H1 (cell line): ENCODE measurements at regions not wholly inside any gene's neighbourhood (a gene's known extent, or its start where the extent isn't known, plus 50 kb on each side); places are given as distances from the start of the nearest gene placed in this dataset.
A peak's percentile ranks its signal among the peaks of the same experiment; 100 is the strongest.

Experiments used
- CTCF ChIA-PET: fragments of 300-600 bp; sonication (Branson Sonifier 250); formaldehyde crosslinking; loops from one replicate; lab custom pipeline; 2021; ENCODE audit not compliant: partially characterized antibody; lab: Charles Lee
- POLR2A ChIA-PET: fragments of 300-600 bp; sonication (Branson Sonifier 250); formaldehyde crosslinking; loops from one replicate; lab custom pipeline; 2021; ENCODE audit warnings: inconsistent platforms; ENCODE audit not compliant: partially characterized antibody; lab: Charles Lee
- DNase-seq, 2 experiments: peaks; one replicate each; pipeline versions ENCODE4 v3.0.0 to v3.0.0-alpha.2; 2010 to 2022; ENCODE audit warnings: low spot score in 2 of 2, low read depth in 1 of 2, mixed read lengths in 1 of 2
- FAIRE-seq: peaks from 2 replicates; lab custom pipeline; 2011; peaks lifted over from hg19 to GRCh38; lab: Jason Lieb, UNC
- H2AFZ ChIP-seq: 2 replicates; pipeline ENCODE4 v1.8.1; 2012; ENCODE audit warnings: low read length, inconsistent platforms
- H2AK5ac ChIP-seq: 2 replicates; pipeline ENCODE4 v1.6.1; 2013; ENCODE audit warnings: low read depth, low read length
- H2BK120ac ChIP-seq: replicated peaks from 2 replicates; pipeline ENCODE3; 2013; ENCODE audit warnings: low read depth, low read length, inconsistent platforms
- H2BK12ac ChIP-seq: 2 replicates; pipeline ENCODE4 v1.6.1; 2013; ENCODE audit warnings: low read depth, low read length
- H2BK15ac ChIP-seq: 2 replicates; pipeline ENCODE4 v1.6.1; 2013; ENCODE audit warnings: low read length
- H2BK20ac ChIP-seq: 2 replicates; pipeline ENCODE4 v1.6.1; 2013; ENCODE audit warnings: low read length
- H2BK5ac ChIP-seq: 2 replicates; pipeline ENCODE4 v1.6.1; 2013; ENCODE audit warnings: low read depth, low read length
- H3K14ac ChIP-seq: 2 replicates; pipeline ENCODE4 v1.6.1; 2013; ENCODE audit warnings: inconsistent platforms; ENCODE audit not compliant: insufficient read length
- H3K18ac ChIP-seq: 2 replicates; pipeline ENCODE4 v1.6.1; 2013; ENCODE audit warnings: low read length; ENCODE audit errors: extremely low read depth
- H3K23ac ChIP-seq: 2 replicates; pipeline ENCODE4 v1.6.1; 2013; ENCODE audit warnings: inconsistent platforms; ENCODE audit not compliant: insufficient read length
- H3K23me2 ChIP-seq: 2 replicates; pipeline ENCODE4 v1.6.1; 2013; ENCODE audit warnings: low read depth, low read length
- H3K27ac ChIP-seq: 2 replicates; pipeline ENCODE4 v1.6.1; 2011; ENCODE audit warnings: low read depth, low read length, inconsistent platforms
- H3K27me3 ChIP-seq, 4 experiments: replicated peaks in 1 of 4; 1 replicate in 1 of 4; 2 replicates in 3 of 4; pipeline versions ENCODE4 v1.6.1 to v1.8.1; 2011 to 2013; ENCODE audit warnings: low read length in 3 of 4, mild to moderate bottlenecking in 3 of 4, inconsistent platforms in 2 of 4, mixed read lengths in 2 of 4, moderate library complexity in 1 of 4; ENCODE audit not compliant: control insufficient read depth in 3 of 4, insufficient read depth in 3 of 4; ENCODE audit errors: extremely low read depth in 1 of 4
- H3K36me3 ChIP-seq, 4 experiments: 2 replicates each; pipeline versions ENCODE4 v1.6.1 to v1.8.1; 2011 to 2013; ENCODE audit warnings: mild to moderate bottlenecking in 4 of 4, low read length in 3 of 4, moderate library complexity in 2 of 4, control low read depth in 1 of 4, inconsistent platforms in 1 of 4; ENCODE audit not compliant: insufficient read depth in 4 of 4, control insufficient read depth in 2 of 4
- H3K4ac ChIP-seq: replicated peaks from 2 replicates; pipeline ENCODE3; 2013; ENCODE audit warnings: low read length, low read depth, mixed read lengths, inconsistent platforms; ENCODE audit not compliant: insufficient read length
- H3K4me1 ChIP-seq, 4 experiments: replicated peaks in 1 of 4; 1 replicate in 1 of 4; 2 replicates in 3 of 4; pipeline versions ENCODE4 v1.6.1 to v1.8.1; 2011 to 2013; ENCODE audit warnings: low read length in 3 of 4, inconsistent platforms in 2 of 4, mixed read lengths in 1 of 4; ENCODE audit not compliant: insufficient read depth in 4 of 4, control insufficient read depth in 3 of 4
- H3K4me2 ChIP-seq, 2 experiments: 2 replicates each; pipeline versions ENCODE4 v1.6.1 to v1.8.1; 2011 to 2013; ENCODE audit warnings: low read depth in 2 of 2, low read length in 2 of 2, control low read depth in 1 of 2, inconsistent platforms in 1 of 2, mild to moderate bottlenecking in 1 of 2; ENCODE audit not compliant: insufficient read depth in 1 of 2
- H3K4me3 ChIP-seq, 4 experiments: fragments of 200-600, 300-600 bp in 1 of 4; sonication (generic), shearing (Covaris generic), sonication (Bioruptor Twin) in 1 of 4; 2 replicates each; pipeline versions ENCODE4 v1.5.1 to v1.8.1; 2011 to 2016; ENCODE audit warnings: low read length in 4 of 4, low read depth in 3 of 4, control low read depth in 2 of 4, inconsistent platforms in 2 of 4, mild to moderate bottlenecking in 2 of 4, mixed read lengths in 1 of 4, moderate library complexity in 1 of 4; ENCODE audit not compliant: insufficient read depth in 2 of 4; ENCODE audit errors: extremely low read depth in 1 of 4
- H3K56ac ChIP-seq: replicated peaks from 2 replicates; pipeline ENCODE3; 2013; ENCODE audit warnings: low read depth, mild to moderate bottlenecking, mixed read lengths, low read length, inconsistent platforms; ENCODE audit not compliant: insufficient read length
- H3K79me1 ChIP-seq: 2 replicates; pipeline ENCODE4 v1.6.1; 2013; ENCODE audit warnings: low read depth, low read length, control low read depth
- H3K79me2 ChIP-seq, 2 experiments: 2 replicates each; pipeline versions ENCODE4 v1.6.1 to v1.8.1; 2012 to 2013; ENCODE audit warnings: low read length in 2 of 2, mild to moderate bottlenecking in 2 of 2, inconsistent platforms in 1 of 2; ENCODE audit not compliant: insufficient read depth in 2 of 2, control insufficient read depth in 1 of 2
- H3K9ac ChIP-seq, 4 experiments: replicated peaks in 1 of 4; 1 replicate in 1 of 4; 2 replicates in 3 of 4; pipeline versions ENCODE4 v1.6.1 to v1.8.1; 2011 to 2013; ENCODE audit warnings: low read depth in 3 of 4, low read length in 3 of 4, control low read depth in 2 of 4, mild to moderate bottlenecking in 2 of 4, moderate library complexity in 2 of 4, inconsistent platforms in 1 of 4; ENCODE audit errors: extremely low read depth in 1 of 4
- H3K9me3 ChIP-seq, 2 experiments: 2 replicates each; pipeline versions ENCODE4 v1.6.1 to v1.8.1; 2012 to 2013; ENCODE audit warnings: mild to moderate bottlenecking in 2 of 2, moderate library complexity in 2 of 2, control low read depth in 1 of 2, inconsistent platforms in 1 of 2, low read depth in 1 of 2, low read length in 1 of 2, mixed read lengths in 1 of 2; ENCODE audit not compliant: insufficient read depth in 2 of 2
- H4K20me1 ChIP-seq, 2 experiments: replicated peaks in 1 of 2; 2 replicates each; pipeline versions ENCODE3 to v1.8.1; 2011 to 2013; ENCODE audit warnings: inconsistent platforms in 2 of 2, low read length in 2 of 2, mild to moderate bottlenecking in 1 of 2; ENCODE audit not compliant: insufficient read depth in 2 of 2, control insufficient read depth in 1 of 2
- H4K5ac ChIP-seq: 2 replicates; pipeline ENCODE4 v1.6.1; 2013; ENCODE audit warnings: low read length, low read depth, mixed read lengths, inconsistent platforms; ENCODE audit not compliant: insufficient read length
- H4K8ac ChIP-seq: 2 replicates; pipeline ENCODE4 v1.8.0; 2013; ENCODE audit warnings: mild to moderate bottlenecking, moderate library complexity, low read length, inconsistent platforms; ENCODE audit not compliant: insufficient read depth; ENCODE audit errors: extremely low read depth
- H4K91ac ChIP-seq: replicated peaks from 2 replicates; pipeline ENCODE3; 2013; ENCODE audit warnings: low read length, mixed read lengths, inconsistent platforms; ENCODE audit not compliant: insufficient read length
- BCL11A ChIP-seq, 2 experiments: IDR thresholded peaks; one replicate each; pipeline ENCODE4 v1.6.1; 2011; ENCODE audit warnings: low read depth in 2 of 2, low read length in 2 of 2, mild to moderate bottlenecking in 2 of 2
- BRCA1 ChIP-seq: IDR thresholded peaks from 2 replicates; pipeline ENCODE4 v1.6.1; 2012; ENCODE audit warnings: low read depth, low read length, improper control_type of control experiment
- CHD2 ChIP-seq: IDR thresholded peaks from 2 replicates; pipeline ENCODE4 v1.6.1; 2012; ENCODE audit warnings: low read length, improper control_type of control experiment
- MAFK ChIP-seq: IDR thresholded peaks from 2 replicates; pipeline ENCODE4 v1.6.1; 2012; ENCODE audit warnings: low read depth, mild to moderate bottlenecking, improper control_type of control experiment, low read length
- POU5F1 ChIP-seq: IDR thresholded peaks from 2 replicates; pipeline ENCODE4 v1.6.1; 2011; ENCODE audit warnings: low read depth, mild to moderate bottlenecking, low read length, moderate library complexity
- RNF2 ChIP-seq: fragments of 200-900, 300-1000 bp; sonication (generic); IDR thresholded peaks from 2 replicates; pipeline ENCODE4 v1.7.1; 2016; ENCODE audit warnings: borderline replicate concordance, low read depth, mild to moderate bottlenecking, antibody characterized with exemption, low read length; ENCODE audit not compliant: poor library complexity, severe bottlenecking; ENCODE audit errors: missing control alignments
- SP1 ChIP-seq: IDR thresholded peaks from 2 replicates; pipeline ENCODE4 v1.6.1; 2011; ENCODE audit warnings: low read depth, low read length
- WGBS, 2 experiments: shearing (Covaris generic) in 1 of 2; methylation state at CpG; one replicate each; pipeline versions ENCODE4 v1.1.6 to v1.1.7; 2013 to 2015; ENCODE audit warnings: low lambda C conversion rate in 2 of 2, mixed read lengths in 2 of 2, inconsistent platforms in 1 of 2, low coverage in 1 of 2, missing lambda C conversion rate in 1 of 2; ENCODE audit not compliant: insufficient replicate concordance in 2 of 2, insufficient coverage in 1 of 2, insufficient read length in 1 of 2; ENCODE audit errors: extremely low coverage in 1 of 2, missing lambda C conversion rate in 1 of 2; 5-methylcytosine and 5-hydroxymethylcytosine counted together

DNA sequence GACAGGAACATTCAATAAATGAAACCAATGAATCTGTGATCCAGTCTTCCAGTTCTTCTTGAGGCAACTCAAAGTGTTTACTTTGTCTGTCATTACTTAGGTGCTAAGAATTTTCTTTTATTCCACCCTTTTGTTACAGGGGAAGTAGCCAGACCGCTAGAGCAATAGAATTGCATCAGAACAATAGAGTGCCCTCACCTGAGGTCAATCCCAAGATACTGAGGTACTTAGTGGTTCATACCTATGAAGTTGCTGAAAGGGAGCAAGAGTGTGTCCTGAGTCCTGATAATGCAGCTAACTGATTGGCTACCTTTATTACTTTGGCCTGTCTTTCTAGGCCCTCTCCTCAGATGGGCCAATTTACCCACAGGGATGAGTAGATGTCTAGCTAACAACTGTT is 359.4 kb upstream of the KCNH7 start:
- no peak overlapping the region for H2BK20ac ChIP-seq
- no peak for TF ChIP-seq RNF2
- no peak for TF ChIP-seq SP1
- no peak for TF ChIP-seq POU5F1
- TF ChIP-seq BCL11A (IDR thresholded peaks at IDR 0.05; ENCODE audit: low read depth in 2 of 2, low read length in 2 of 2), result no peak
- TF ChIP-seq MAFK, result no peak
- no peak for TF ChIP-seq CHD2
- no peak for TF ChIP-seq BRCA1

More for the DNA sequence above, 359.4 kb upstream of the KCNH7 start:
- Histone ChIP-seq H2AK5ac (no peak overlapping the region), H3K9me3 (no peaks in the 10 kb centered on the region), H3K56ac (no peak overlapping the region), H4K91ac (no peak overlapping the region), H3K36me3 (no peaks in the 10 kb centered on the region), H3K27ac (no peak overlapping the region), H3K14ac (no peak overlapping the region), H4K20me1 (no peaks in the 10 kb centered on the region), H4K8ac (no peak overlapping the region), H2AFZ (peak overlapping the region; percentile 96; the same call in 1 of the 2 replicates), H3K23me2 (no peaks in the 10 kb centered on the region), H3K4me3 (no peak overlapping the region), H3K18ac (no peak overlapping the region), H2BK15ac (no peak overlapping the region), H3K79me2 (no peaks in the 10 kb centered on the region), H3K27me3 (no peaks in the 10 kb centered on the region), H3K23ac (no peak overlapping the region), H4K5ac (no peak overlapping the region), H3K4ac (no peak overlapping the region), H3K9ac (no peak overlapping the region), H3K79me1 (no peaks in the 10 kb centered on the region), H2BK12ac (no peak overlapping the region), H2BK120ac (no peak overlapping the region), H3K4me1 (peaks cover 0 to 3% (median 0%) of the 10 kb centered on the region in 4 experiments; a peak in 1 of 7 replicates), H3K4me2 (no peak overlapping the region), H2BK5ac (no peak overlapping the region)
- POLR2A ChIA-PET, result no interaction called here
- FAIRE-seq, result no peak
- CTCF ChIA-PET, result interaction anchor here (1.3 to 1.7 kb wide), 2 partner anchors 150 to 1281 kb away, joined by 3 read pairs; no protein-coding TSS in a partner anchor
- no peak for DNase-seq
- WGBS, 2 experiments, result 47% methylated on average over 1 of the region's 1 CpG; no CpG with 5 or more reads in 1 of the 2 experiments
